Stimulated activated CD4-positive, alpha-beta T cell treated with anti-CD3 and anti-CD28 coated beads, Interleukin-4, amount 100 ng/mL, for 4 hours (primary cell): ENCODE measurements at regions not wholly inside any gene's neighbourhood (a gene's known extent, or its start where the extent isn't known, plus 50 kb on each side); places are given as distances from the start of the nearest gene placed in this dataset.

Source experiments
- DNase-seq, 2 experiments: peaks; one replicate each; pipeline ENCODE4 v3.0.0-alpha.2; 2020

DNA sequence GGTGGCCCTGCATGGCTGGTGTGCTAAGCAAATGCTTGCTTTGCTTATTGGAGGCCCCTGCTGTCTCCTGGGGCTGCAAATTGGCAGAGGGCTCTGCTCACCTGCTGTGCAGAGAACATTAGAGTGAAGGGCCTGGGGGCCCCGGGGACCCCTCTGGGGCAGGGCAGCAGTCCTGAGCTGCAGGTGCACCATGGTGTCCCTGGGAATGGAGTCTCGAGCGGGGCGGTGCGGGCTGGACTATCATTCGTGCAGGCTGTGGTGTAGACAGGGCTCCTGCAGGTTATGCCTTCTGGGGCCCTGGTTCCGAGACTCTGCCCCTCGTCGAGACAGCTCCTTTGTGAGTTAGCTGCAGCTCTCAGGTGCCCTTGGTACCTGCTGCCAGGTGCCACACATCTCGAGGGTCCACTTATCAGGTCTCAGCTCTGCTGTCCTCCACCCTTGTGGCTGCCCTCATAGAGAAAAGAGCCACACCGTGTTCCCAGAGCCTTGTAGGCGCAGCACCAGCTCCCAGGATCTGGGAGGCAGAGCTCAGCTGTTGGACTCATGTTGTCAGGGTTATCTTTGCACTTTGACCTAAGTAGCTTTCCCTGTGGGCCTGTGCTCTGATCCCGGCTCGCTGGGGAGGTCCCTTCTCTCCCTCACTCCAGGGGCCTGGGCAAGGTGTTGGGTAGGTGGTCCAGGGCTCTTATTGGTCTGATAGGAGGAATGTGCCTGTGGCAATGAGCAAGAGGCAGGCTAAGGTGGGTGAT, 58.0 kb upstream of the ZNF536 start:
- no peak for DNase-seq

DNA sequence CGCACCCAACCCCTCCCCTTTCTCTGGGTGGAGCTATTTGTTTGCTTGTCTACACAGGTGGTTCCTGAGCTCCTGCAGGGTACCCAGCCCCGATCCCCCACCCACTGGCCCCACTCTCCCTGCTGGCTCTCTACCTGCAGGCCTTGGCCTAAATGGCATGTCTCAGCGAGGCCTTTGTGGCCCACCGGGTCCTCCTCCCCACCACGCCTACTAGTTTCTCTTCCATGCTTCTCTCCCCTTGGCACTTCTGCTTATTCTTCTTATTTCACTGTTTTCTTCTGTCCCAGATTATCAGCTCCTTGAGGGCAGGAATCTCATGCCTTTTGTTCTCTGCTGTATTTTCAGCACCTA, 57.4 kb upstream of the ZNF536 start:
- no peak for DNase-seq

DNA sequence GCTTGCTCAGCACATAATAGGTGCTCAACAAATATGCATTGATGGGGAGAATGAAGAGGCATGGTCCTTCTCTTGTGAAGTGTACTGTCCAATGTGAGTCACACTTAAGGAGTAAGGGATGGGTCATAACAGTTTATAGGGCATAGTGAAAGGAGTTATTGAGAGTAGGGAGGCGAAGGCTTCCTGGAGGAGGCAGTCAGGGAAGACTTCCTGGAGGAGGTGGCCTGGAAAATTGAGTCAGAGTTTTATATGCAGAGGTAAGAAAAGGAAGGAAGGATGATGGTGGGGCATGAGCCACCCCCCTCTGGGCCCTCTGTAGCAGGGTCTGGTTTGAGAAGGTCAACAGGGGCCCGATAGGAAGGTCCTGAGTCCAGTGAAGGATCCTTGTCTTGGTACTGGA, 57.0 kb upstream of the ZNF536 start:
- DNase-seq, result no peak

DNA sequence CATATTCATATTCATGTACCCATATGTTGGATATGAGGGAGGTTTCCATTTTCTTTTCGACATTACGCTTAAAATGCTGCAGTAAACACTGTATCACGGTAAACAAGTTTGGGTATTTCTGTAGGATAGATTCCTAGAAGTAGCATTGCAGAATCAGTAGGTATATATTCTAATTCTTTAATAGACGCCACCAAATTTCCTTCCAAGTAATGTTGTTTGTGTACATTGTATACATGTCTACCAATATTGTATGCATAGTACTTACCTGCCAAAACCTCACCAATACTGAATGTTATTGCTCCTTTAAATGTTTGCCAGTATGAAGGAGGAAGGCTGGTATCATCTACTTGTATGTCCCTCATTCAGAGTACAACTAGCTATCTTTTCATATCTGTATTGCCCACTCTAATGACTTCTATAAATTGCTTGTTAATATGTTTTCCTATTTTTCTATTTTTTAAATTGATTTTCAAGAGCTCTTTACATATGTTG, 56.1 kb upstream of the ZNF536 start:
- DNase-seq, result no peak

DNA sequence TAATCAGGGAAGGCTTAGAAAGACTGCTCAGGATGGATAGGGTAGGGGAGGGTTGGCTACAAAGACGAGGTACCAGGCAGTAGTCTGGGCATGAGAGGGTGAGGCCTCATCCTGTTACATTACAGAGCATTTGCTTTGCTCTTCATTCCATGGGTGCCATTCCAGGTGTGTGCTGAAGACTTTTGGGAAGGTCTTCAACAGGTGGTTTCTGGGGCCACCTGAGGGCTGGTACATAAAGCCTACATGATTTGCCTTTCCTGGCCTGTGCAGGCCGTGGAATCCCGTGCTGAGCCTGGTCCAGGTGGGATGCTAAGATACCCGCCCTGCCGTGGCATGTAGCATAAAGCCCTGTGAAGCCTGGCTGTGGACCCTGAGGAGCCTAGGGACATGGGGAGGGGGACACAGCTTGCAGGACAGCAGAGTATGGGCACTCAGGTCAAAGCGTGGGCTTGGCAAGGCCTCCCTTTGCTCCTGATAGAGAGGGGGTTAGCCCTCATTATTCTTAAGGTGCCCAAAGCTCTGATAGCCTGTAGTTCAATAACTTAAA, 55.6 kb upstream of the ZNF536 start:
- no peak for DNase-seq

DNA sequence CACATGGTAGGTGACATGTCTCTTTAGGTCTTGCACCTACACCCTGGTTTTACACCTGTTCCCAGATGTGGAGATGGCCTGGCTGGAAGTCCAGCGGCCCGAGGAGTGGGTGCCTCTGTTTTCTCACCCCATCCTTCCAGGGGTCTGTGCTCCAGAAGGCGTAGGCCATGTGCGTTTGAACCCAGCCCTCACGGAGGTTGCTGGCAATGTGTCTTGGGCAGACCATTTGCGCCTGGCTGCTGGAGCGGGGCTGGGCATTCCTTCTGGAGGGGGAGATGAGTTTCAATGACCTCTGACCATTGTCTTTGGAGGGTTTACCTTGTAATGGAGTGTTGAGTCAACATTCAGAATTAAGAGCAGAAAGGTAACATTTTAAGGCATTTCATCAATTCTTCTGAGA, 54.8 kb upstream of the ZNF536 start:
- no peak for DNase-seq

DNA sequence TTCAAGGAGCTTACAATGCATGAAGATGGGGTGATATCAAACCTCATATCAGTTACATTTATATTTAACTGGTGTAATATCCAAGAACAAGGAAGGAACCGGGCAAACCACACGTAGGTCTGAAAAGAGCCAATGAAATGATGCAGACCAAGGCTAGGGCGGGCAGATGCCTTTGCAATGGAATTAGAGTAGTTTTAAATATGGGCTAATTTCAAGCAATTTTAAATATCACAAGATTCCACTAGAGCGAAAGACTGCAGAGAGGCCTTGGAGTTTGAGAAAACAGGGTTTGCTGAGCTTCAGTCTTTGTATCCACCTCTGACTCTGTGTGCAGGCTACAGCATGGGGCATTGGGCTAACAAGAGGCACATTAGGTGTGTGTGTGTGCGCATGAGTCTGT, 53.9 kb upstream of the ZNF536 start:
- DNase-seq, result no peak

DNA sequence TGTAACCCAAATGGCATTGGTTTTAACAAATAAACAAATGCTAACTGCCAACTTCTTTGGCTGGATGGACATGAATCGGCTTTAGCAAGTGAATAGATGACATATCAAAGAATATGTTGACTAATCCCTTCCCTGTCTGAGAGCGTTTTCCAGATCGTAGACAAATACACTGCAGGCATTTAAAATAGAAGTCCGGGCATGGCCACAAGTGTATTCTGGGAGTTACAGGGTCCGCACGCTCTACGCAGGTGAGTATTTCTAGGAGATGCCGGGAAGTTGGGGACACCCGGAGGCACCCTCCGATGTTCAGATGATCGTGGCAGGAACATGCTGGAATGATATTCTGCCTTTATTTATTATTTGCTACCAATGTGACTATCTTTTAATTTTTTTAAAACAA, 53.2 kb upstream of the ZNF536 start:
- DNase-seq, result no peak

DNA sequence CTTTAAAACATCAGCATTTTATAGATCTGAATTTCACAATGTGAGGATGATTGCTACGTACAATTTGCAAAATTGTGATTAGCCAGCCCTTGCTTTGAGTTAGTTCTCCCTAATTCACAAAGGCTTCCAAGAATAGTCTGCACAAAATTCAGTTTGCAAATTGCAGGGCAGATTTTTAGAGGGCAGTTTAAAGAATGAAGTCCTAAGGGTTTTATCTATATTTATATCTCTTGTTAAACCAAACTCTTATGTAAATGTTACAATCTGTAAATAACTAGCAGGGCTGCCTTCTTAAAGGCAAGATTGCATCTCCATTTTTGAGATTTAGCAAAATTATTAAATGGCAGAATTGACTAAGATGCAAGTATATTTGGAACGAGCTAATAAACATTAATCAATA, 52.8 kb upstream of the ZNF536 start:
- no peak for DNase-seq

DNA sequence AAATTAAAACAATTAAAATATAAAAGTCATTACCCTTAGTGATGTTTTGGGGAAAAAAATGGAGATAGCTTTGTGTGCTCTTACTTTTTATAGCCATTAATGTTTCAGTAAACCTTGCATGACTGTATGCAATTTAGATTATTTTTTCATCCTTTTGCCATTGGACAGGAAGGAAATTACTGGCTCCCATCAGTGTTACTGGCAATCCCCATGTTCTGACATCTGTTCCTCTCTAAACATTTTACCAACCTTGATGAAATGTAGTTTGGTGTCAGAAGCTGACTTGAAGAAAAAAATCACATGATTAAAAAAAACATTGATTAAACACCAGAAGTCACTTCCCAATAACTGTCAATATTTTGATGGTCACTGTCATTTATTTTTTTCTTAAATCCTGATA, 52.3 kb upstream of the ZNF536 start:
- DNase-seq, result no peak

DNA sequence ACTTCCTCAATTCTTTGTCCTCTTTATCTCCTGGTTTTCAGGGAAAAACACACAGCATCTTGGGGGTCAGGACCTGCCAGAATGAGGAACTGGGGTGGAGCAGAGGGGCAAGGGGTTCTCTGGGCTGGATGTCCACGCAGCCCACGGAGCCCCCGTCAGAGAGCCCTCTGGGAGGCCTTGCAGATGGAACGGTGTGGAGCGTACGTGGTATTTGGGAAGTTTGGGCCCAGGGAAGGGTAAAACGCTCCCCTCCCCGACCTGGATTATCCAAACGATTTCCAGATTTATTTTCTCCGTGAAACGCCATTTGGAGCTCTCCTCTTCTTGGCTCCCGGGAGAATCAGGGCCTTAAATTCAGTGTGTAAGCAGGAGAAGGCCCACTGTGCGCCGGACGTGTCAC, 51.7 kb upstream of the ZNF536 start:
- no peak for DNase-seq

DNA sequence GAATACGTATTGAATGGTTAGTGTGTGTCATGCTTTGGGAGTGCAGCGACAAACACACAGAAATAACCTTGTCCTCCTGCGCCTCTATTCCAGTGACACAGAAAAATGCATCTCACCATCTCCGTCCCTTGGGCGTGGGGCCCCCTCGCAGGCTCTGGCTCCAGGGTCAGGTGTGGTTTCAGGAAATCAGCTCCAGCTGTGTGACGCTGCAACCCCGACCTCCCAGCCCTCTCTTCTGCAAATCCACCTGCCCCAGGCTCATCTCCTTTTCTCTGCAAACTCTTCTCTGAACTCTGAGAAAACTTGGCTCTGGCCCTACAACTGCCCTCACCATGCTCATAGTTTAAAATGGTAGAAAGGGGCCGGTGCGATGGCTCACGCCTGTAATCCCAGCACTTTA, 51.3 kb upstream of the ZNF536 start:
- DNase-seq, result no peak
